HuH-7 (cell line): ENCODE measurements at regions not wholly inside any gene's neighbourhood (a gene's known extent, or its start where the extent isn't known, plus 50 kb on each side); places are given as distances from the start of the nearest gene placed in this dataset.

Experiments used
- DNase-seq: peaks from one replicate; pipeline ENCODE4 v3.0.0; 2011; ENCODE audit warnings: low spot score

DNA sequence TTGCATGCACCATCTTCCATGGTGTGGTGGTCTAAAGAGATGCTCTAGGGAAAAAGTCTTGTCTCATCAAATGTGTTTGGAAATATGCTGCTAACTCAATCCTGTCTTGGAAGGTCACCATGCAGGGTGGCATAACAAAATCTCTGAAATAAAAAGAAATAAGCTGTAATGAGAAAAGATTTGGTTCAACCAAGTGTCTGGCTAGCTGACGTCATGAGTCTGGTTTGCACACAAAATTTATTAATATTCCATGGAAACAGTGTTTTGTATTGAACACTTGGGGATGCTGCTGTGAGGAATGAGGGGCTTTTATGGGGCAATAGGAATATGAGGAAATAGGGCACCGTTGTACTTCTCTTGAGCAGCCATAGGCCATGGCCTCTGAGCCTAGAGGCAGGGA is 575.7 kb upstream of the CDH5 start:
- DNase-seq = no peak

DNA sequence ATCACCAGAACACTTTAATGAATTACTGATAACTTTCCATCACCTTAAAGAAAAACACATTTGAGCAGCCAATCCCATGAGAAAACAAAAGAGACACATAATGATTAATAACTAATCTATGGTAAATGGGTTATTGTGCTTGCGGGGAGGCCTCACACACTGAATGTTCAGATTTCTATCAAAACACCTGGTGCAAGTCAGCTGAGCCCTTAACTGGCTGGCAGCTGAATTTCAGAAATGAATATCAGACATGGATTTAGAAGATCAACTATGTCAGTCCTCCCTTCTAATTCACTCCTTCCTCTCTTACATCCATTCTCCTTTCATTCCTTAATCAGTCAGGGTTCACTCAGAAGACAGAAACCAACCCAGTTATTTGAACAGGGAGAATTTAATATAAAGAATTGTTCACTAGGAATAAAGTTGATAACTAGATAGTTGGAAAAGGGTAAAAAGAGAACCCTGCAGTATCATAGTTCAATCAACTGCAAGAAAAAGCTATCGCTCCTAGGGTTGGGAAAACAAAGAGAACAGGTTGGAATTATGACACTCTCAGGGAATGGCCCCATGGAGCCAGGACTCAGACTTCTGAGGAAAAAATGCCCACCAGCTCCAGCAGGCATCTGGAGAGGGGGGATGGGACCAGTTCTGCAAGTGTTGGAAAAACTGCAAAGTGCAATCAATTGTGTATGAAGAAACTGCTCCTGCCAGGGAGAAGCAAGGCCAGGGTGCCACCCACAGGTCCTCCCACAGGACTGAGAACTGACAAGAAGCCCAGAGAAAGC is 577.1 kb upstream of the CDH5 start:
- DNase-seq = no peak

DNA sequence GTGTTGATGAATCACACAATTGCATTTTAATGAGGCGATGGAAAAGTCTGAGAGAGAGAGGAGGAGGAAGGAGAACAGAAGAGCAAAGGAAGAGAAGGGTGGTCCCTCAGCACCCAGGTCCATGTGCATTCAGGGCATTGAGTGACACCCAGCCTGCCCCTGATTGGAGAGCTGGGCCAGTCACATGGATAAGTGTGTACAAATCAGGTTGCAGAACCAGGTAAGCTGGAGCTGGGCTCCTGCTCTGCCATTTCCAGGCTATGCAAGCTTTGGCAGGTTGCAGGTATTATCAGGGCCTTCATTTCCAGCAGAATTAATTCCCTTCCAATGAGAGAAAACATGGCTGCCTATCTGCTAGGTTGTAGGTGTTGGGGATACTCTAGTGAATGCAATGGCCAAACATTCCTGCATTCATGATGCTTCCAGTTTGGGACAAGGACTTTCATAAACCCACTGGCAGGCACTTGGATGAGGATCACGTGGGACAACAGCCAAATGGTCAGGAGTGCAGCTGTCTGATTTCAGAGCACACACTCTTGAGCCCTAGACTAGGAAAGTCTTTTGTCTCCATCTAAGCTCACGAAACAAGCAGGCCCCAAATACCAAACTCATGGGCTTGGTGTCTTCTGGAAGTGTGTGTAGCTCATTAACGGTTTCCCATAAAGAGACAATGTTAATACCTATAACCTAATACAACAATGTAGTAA is 577.9 kb upstream of the CDH5 start:
- DNase-seq = no peak

DNA sequence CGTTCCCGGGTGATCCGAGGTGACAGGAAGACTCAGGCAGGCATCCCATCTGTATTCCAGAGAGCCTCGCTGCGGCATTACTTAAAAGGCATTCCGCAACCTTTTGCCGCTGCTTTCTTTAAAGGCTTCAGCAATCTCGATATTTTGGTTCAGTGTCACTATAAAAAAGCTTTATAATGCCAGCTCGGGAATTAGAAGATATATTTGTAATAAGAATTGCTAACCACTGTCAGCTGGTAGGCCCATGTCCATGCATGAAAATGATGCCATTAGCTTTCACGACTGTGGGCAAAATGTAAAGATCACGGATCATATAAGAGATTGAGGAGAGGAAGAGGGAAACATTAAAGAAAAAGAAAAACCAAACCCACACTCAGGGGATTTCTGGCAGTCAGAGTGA is 578.6 kb upstream of the CDH5 start:
- DNase-seq = no peak

DNA sequence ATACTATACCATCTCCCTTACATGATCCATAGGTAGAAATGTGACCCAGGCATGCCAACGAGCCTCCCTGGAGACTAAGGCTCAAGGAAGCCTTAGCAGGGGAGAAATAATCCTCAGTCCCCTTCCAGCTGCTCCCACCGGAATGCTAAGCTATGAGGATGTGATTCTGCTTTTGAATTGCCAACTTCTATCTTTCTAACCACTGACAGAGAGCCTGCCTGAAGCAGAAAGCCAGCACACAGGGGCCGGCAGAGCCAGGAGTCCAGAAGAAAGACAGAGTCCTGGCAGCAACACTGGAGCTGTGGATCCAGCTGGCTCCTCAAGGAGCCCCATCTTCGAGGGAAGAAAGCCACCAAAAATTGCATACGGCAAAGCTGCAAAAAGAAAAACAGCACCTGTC is 579.6 kb upstream of the CDH5 start:
- no peak for DNase-seq

DNA sequence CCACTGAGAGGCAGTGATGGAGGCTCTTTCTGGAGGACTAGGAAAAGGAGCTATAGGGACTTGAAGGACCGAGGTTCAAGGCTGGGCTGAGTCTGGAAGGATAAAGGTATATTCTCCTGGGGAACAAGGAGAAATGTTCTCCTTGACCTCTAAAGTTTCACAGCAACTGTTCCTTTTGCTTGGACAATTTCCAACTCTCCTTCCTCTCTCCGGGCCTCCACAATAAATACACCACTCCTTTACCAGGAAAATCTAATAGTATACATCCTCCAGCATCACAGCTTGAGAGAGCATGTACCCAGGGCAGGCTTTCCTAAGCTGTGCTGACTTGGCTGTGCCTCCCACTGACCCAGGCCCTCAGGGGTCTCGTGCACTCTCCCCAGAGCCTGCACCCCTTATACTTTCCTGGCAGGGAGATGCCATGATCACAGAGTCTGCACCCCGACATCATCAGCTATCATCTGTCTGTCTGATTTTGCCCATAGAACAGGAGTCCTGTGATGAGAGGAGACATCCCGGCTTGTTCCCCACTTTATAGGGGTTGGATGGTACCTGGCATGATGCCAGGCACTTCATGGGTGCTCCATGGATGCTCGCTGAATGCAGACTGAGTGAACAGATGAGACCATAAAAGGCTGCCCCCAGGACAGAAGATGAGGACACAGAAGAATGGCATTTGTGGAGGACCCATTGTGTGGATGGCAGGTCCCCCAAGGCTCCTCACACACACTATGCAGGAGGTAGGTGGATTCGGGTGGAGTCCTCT is 582.6 kb upstream of the CDH5 start:
- DNase-seq = no peak

DNA sequence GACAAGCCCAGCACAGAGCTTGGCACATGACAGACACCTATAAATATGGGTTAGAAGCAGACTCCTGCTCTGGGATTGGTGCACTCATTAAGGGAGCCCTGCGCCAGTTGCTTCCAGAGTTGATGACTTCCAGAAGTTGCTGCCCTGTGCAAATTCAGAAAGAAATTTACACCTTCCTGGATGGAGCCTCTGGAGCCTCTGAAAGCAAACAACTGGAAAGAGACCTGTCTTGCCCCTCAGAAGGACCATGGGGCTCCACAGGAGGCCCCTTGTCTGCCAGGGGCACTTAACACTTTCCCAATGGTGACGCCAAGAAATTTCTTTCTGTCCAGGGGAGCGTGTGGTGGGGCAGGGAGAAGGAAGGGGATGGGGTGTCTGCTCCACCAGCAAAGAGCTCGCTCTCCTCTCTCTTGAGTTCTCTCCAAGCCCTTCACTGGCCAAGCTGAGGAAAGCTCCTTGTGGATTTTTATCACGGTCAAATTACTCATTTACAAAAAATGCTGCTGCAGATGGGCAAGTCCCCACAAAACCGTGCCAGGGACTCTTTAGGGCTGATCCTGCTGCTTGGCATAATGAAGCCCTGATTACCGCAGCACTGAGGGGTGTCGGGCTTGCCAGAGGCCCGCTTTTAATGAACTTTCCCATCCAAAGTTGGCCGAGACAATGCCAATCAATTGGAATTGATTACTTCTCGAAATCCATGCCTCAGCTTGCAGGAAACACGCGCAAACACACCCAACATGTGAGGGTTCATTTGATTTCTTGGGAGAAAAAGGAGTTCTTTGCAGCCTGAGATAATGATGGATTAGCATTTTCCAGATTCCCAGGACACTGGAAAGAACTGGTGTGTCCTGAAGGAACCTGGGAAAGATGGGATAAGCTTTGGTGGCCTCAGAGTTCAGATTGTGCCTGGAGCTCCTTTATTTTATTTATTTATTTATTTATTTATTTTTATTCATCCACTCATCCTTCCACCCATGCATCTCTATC is 583.6 kb upstream of the CDH5 start:
- DNase-seq = no peak

DNA sequence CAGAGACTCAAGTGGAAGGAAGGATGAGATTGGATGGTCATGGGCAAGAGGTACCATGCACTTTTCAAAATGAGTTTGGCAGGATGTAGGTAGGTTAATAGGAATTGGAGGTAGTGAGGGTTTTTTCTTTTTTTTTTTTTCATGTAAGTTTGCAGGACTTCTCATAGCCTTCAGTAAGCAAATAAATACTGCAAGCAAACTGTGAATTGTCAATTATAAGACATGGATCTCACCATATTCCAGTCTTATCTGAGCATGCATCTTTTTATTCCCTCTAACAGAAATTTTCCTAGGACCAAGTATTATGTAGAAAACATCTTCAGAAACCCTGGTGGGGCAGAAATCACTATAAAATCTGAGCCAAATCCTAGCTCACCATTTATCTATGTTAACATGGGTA is 584.6 kb upstream of the CDH5 start:
- no peak for DNase-seq

DNA sequence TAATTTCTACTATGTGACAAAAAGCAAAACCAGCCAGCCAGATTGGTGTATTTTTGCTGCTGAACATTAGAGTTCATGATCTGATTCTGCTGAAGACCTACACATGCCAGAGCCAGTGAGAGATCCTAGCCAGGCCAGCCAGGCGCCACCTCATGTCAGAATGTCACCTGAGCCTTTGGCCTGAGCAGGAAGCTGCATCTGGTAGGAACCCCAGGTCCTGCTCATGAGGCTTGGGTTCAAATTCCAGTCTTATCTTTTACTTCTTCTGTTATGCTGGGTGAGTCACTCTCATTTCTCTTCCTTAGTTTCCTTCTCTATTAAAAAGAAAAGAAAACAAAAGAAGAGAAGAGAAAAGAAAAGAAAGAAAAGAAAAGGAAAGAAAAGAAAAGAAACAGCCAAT is 585.1 kb upstream of the CDH5 start:
- no peak for DNase-seq

DNA sequence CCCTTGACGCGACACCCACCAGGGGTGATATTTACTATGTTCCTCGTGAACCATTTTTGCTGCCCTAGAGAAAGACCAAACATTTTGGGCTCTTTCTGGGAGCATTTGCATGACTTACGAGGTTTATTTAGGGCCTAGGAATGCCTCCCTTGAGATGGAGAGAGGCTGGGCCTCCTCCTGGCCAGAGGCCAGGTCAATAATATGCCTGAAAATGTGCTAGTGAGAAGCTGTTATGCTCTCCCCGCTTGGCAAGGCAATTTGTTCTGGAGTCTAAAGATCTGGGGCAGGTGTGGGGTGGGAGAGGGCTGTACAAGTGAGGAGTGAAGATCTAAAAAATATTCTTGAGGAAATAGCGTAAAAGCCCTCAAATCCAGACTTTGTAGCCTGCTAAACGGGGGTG is 587.3 kb upstream of the CDH5 start:
- DNase-seq = no peak

DNA sequence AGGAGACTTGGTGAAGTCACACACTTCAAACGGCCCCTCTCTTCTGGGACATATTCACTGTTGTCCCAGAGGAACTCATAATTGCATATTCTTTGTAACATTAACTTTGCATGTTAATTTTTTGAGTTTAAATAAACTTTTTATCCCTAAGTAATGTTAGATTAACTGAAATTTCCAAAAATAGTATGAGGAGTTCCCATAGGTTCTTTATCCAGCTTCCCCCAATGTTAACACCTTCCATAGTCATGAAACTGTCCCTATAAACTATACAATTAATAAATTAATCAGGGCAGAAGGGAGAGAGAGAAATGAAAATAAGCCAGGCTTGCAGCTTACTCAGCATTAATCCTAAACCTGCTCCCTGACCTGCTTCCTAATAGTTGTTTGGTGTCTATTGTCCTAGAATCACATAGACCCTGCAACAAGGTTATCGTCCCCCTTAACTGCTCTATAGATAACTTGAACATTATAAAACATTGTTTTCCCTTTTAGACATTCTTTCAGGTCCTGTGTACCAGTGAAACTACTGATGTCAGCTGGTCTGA is 589.8 kb upstream of the CDH5 start:
- DNase-seq = no peak

DNA sequence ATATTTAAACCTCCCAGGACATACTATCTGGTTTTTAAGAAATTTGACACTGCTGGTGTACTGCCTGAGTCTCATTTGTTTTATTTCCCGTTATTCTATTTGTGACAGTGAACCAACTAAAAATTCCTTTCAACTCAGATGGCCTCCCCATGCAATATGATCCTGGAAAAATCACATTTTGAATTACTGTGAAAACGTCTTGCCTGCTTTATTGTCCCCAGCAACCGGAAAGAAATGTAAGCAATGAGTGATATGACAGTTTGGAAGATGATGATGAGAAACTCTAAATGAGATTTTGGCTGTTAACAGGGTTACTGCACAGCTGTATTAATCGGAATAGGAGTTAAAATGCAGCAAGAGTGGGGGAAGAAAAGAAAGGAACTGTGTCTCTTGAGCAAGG is 590.7 kb upstream of the CDH5 start:
- DNase-seq = no peak

DNA sequence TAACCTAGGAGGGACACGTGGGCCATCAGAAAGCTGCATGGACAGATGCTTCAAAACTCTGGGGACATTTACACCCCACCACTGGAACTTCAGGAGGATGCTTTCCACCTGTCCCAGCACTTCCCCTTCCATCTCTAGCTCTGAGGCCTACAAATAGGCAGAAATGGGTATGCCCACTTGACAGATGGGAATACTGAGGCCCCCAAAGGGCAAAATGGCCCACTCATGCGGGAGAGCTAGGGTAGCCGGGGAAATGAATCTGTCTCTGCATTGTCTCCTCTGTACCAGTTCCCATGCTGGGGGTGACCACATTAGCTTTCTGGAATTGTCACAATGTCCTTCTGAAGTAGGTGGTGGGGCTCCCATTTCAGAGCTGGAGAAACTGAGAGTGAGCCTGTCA is 592.1 kb upstream of the CDH5 start:
- no peak for DNase-seq

DNA sequence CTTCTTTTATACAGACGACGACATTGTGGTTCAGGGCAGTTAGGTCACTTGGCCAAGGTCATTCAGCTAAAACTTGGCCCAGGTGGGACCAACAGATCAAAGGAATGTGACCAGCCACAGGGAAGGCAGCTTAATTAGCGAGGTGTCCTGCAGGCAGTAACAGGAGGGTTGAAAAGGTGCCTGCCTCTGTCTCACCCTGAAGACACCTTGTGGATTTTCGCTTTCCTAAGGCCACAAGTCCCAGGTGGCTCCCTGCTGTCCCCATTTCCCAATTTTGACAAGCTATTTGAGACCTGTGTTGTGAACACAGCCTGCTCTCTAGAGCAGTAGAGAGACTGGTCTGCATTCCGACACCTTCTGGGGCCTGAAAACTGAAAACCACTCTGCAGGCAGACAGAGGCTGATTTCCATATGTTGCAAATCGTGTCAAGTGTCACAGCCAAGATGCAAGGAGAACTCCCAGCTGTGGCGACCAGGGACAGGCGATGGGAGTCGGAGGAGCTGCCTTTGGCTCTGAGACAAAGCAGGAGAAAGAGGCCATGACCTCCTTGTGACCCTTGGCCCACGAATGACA is 593.1 kb upstream of the CDH5 start:
- no peak for DNase-seq

DNA sequence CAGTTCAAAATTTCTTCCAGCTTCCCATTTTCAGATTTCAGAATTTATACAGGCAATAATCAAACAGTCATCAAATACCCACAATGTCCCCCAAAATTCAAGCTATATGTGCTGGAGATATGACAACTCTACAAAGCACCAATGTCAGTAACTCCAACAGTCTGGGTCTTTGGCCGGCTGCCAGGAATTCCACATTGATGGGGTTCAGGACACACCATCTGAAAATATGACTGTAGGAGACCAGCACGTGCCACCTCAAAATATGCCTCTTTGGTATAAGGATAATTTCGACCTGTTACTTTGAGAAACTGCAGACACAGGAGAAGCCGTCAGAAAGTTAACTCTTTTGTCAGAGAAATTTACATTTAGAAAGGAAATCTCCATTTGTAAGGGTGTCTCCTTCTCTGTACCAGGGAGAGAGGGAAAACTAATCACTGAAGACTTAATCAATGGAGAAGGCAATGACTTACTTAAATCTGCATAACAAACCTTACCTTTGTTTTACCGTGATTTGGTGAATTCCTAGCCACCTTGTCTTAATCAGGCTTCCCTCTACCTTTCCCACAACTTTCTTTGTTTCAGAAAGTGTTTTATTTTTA is 594.3 kb upstream of the CDH5 start:
- DNase-seq = no peak

DNA sequence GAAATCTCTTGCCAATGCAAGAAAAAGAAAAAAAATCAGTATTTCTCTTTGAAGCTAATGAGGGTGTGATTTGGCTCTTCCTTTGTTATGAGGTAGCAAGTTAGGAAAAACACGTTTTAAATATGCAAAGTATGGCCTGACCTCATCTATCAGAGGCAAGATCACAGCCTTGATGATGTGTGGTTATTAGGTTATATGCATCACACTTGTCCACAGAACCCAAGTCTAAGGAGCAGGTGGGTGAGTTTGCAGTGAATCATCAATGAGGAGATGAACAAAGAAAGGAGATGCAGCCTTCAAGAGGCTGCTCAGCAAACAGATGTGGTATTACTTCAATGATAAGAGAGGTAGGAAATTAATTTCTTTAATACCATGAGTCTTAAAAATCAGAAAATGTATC is 594.8 kb upstream of the CDH5 start:
- DNase-seq = no peak

DNA sequence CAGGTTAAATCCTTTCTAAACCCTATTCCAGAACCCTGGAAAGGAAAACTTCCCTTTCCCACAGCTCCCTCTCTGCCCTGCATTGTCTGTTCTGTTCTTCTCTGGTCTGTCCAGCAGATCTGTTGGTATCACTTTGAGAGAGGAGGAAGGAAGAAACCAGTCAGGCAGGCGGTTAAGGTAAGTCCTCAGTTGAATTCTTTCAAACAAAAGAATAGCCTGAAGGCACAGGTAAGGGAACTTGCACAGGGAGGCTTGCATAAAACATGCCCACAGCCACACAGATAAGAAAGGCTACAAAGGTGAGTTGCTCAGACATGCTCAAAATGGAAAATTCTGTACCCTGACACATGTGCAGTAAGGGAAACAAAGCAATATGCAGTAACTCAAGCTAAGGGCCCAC is 595.7 kb upstream of the CDH5 start:
- DNase-seq = no peak

DNA sequence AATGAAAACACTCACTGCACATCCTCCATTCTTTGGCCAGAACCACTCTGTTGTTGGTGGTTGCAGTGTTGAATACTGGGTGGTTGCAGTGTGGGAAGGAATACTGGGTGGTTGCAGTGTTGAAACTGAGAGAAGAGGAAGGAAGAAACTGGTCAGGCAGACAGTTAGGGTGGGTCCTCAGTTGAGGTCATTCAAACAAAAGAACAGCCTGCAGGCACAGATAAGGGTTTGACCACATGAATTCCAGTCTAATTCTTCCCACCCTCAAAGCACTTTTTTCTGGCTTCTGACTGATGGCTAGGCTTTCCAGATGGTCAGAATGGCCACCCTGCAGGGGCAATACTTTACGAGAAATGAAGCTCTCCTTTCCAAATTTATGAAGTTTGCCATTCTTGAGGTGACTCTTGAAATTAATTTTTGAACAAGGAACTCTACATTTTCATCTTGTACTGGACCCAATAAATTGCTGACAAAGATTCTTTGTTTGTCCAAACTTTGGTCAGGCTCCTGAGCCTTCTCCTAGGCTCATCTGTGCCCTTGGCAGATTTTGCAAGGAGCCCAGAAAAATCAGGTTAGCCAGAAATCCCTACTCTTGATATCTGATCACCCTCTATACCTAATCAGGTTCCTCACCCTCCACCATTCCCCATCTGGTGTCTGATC is 596.6 kb upstream of the CDH5 start:
- no peak for DNase-seq

DNA sequence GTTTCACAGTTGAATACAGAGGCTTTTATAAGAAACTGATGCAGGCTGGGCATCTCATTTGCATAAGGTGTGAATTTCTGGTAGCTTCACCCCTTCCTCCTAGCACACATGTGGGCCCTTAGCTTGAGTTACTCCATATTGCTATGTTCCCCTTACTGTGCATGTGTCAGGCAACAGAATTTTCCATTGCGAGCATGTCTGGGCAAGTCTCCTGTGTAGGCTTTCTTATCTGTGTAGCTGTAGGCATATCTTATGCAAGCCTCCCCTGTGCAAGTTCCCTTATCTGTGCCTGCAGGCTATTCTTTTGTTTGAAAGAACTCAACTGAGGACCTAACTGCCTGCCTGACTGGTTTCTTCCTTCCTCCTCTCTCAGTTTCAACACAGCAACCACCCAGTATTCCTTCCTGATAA is 597.4 kb upstream of the CDH5 start:
- no peak for DNase-seq

DNA sequence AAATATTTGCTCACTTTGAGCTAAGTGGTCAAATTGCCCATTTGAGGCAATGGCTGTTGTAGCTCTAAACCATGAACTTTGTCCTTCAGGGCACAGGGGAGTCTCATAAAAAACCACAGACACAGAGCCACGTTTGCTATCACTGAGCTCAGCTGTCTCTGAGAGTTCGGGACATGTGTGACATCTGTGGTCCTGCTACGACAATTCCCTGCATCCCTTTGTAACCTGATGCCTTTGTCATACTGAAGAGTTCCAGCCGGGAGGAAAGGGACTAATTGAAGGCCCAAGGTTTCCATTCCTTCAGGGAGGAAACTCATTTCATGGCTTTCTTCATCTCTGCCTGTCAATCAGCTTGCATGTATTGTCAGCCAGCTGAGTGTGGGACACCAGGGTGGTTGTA is 599.4 kb upstream of the CDH5 start:
- DNase-seq = no peak
